Caco-2 (cell line): ENCODE measurements at regions not wholly inside any gene's neighbourhood (a gene's known extent, or its start where the extent isn't known, plus 50 kb on each side); places are given as distances from the start of the nearest gene placed in this dataset.

Source experiments
- BruUV-seq: library from RNA; stranded (reverse); fragments of 400-500 nt; replicated peaks from 2 replicates; lab custom pipeline; 2021; lab: Mats Ljungman, UMichigan
- CTCF ChIA-PET: fragments of 300-600 bp; sonication (Branson Sonifier 250); formaldehyde crosslinking; loops from one replicate; lab custom pipeline; 2022; ENCODE audit warnings: antibody characterized with exemption; lab: Charles Lee
- POLR2A ChIA-PET: fragments of 300-600 bp; sonication (Branson Sonifier 250); formaldehyde crosslinking; loops from one replicate; lab custom pipeline; 2022; ENCODE audit warnings: antibody characterized with exemption; lab: Charles Lee
- DNase-seq, 2 experiments: peaks; one replicate each; pipeline versions ENCODE4 v3.0.0 to v3.0.0-alpha.2; 2020 to 2022
- H3K27me3 ChIP-seq: replicated peaks from 2 replicates; pipeline ENCODE4 v1.6.0; 2011; ENCODE audit warnings: low read length; ENCODE audit not compliant: control insufficient read depth, insufficient read depth
- H3K36me3 ChIP-seq: 2 replicates; pipeline ENCODE4 v1.5.1; 2011; ENCODE audit warnings: low read length; ENCODE audit not compliant: control insufficient read depth, insufficient read depth
- H3K4me1 ChIP-seq: fragments of 250-450 bp; sonication (Bioruptor Pico); 2 replicates; pipeline ENCODE4 v1.5.1; 2020; ENCODE audit warnings: mild to moderate bottlenecking
- H3K4me3 ChIP-seq: 2 replicates; pipeline ENCODE4 v1.5.1; 2011; ENCODE audit warnings: low read depth, mild to moderate bottlenecking, control low read depth, low read length
- H3K9me3 ChIP-seq: fragments of 250-450 bp; sonication (Bioruptor Pico); 2 replicates; pipeline ENCODE4 v1.5.1; 2020; ENCODE audit warnings: mild to moderate bottlenecking, moderate library complexity
- H3K27ac Mint-ChIP-seq: one replicate; pipeline ENCODE4 v1.8.0; 2022; ENCODE audit warnings: mixed read lengths; ENCODE audit not compliant: unreplicated experiment
- H3K27me3 Mint-ChIP-seq: one replicate; pipeline ENCODE4 v1.8.0; 2022; ENCODE audit warnings: mixed read lengths; ENCODE audit not compliant: insufficient read depth, unreplicated experiment
- H3K36me3 Mint-ChIP-seq: one replicate; pipeline ENCODE4 v1.8.0; 2022; ENCODE audit warnings: mild to moderate bottlenecking, mixed read lengths; ENCODE audit not compliant: insufficient read depth, unreplicated experiment
- H3K4me1 Mint-ChIP-seq: one replicate; pipeline ENCODE4 v1.8.0; 2022; ENCODE audit warnings: low read depth, mixed read lengths; ENCODE audit not compliant: unreplicated experiment
- H3K4me3 Mint-ChIP-seq: one replicate; pipeline ENCODE4 v1.8.0; 2022; ENCODE audit warnings: mild to moderate bottlenecking, moderate library complexity, mixed read lengths; ENCODE audit not compliant: unreplicated experiment
- H3K9me3 Mint-ChIP-seq: one replicate; pipeline ENCODE4 v1.8.0; 2022; ENCODE audit warnings: mixed read lengths; ENCODE audit not compliant: unreplicated experiment
- CTCF ChIP-seq, 2 experiments: fragments of 200-600 bp in 1 of 2; IDR thresholded peaks; 1 replicate in 1 of 2; 2 replicates in 1 of 2; pipeline versions ENCODE4 v1.5.1 to v1.8.0; 2011 to 2022; ENCODE audit warnings: antibody characterized with exemption in 1 of 2, control low read depth in 1 of 2, inconsistent platforms in 1 of 2, low read depth in 1 of 2, low read length in 1 of 2, mild to moderate bottlenecking in 1 of 2, moderate library complexity in 1 of 2; ENCODE audit not compliant: insufficient read depth in 1 of 2, severe bottlenecking in 1 of 2, unreplicated experiment in 1 of 2
- intact Hi-C: fragments of 100-400 bp; cut with micrococcal nuclease; formaldehyde crosslinking; loops from one replicate; pipeline ENCODE4 v1.10.0; 2022; ENCODE audit not compliant: unreplicated experiment

GRCh38 chr4:183848805-183849204 lies 56.3 kb upstream of the STOX2 start:
- no peaks in the 10 kb centered on the region for H3K4me1 ChIP-seq
- no peak for DNase-seq
- no peaks in the 10 kb centered on the region for H3K36me3 ChIP-seq
- Mint-ChIP-seq H3K9me3 (peaks cover 10% of the 10 kb centered on the region), H3K27me3 (peaks cover 28% of the 10 kb centered on the region), H3K4me1 (no peaks in the 10 kb centered on the region), H3K27ac (no peak overlapping the region), H3K4me3 (no peak overlapping the region), H3K36me3 (no peaks in the 10 kb centered on the region)
- BruUV-seq = no TSS peak
- H3K27me3 ChIP-seq = no peaks in the 10 kb centered on the region
- H3K4me3 ChIP-seq = no peak overlapping the region
- CTCF ChIA-PET = no interaction called here
- no peak for TF ChIP-seq CTCF (IDR thresholded peaks at IDR 0.05; ENCODE audit: insufficient read depth in 1 of 2, low read depth in 1 of 2, low read length in 1 of 2, severe bottlenecking in 1 of 2, unreplicated experiment in 1 of 2)
- H3K9me3 ChIP-seq = no peaks in the 10 kb centered on the region; the same call in 1 of the 2 replicates
- intact Hi-C loops = no loop called here
- POLR2A ChIA-PET = no interaction called here

GRCh38 chr4:183852910-183853547 lies 52.1 kb upstream of the STOX2 start:
- Histone ChIP-seq H3K4me3 (no peak overlapping the region), H3K27me3 (no peaks in the 10 kb centered on the region), H3K36me3 (no peaks in the 10 kb centered on the region), H3K4me1 (no peaks in the 10 kb centered on the region), H3K9me3 (no peaks in the 10 kb centered on the region)
- Mint-ChIP-seq H3K36me3 (no peaks in the 10 kb centered on the region), H3K4me3 (no peak overlapping the region), H3K27ac (no peak overlapping the region), H3K4me1 (peaks cover 6% of the 10 kb centered on the region), H3K27me3 (peaks cover 30% of the 10 kb centered on the region), H3K9me3 (no peaks in the 10 kb centered on the region)
- ChIA-PET POLR2A (no interaction called here), CTCF (no interaction called here)
- no peak for DNase-seq
- no TSS peak for BruUV-seq
- TF ChIP-seq CTCF (IDR thresholded peaks at IDR 0.05; ENCODE audit: insufficient read depth in 1 of 2, low read depth in 1 of 2, low read length in 1 of 2, severe bottlenecking in 1 of 2, unreplicated experiment in 1 of 2) = no peak
- intact Hi-C loops = no loop called here

- no peaks in the 10 kb centered on the region for H3K4me1 ChIP-seq
- Mint-ChIP-seq H3K27me3 (peaks cover 27% of the 10 kb centered on the region), H3K4me1 (peaks cover 6% of the 10 kb centered on the region), H3K27ac (no peak overlapping the region), H3K9me3 (no peaks in the 10 kb centered on the region), H3K4me3 (no peak overlapping the region), H3K36me3 (no peaks in the 10 kb centered on the region)
- H3K9me3 ChIP-seq = no peaks in the 10 kb centered on the region
- POLR2A ChIA-PET = no interaction called here
- no peak for TF ChIP-seq CTCF (IDR thresholded peaks at IDR 0.05; ENCODE audit: insufficient read depth in 1 of 2, low read depth in 1 of 2, low read length in 1 of 2, severe bottlenecking in 1 of 2, unreplicated experiment in 1 of 2)
- H3K36me3 ChIP-seq = no peaks in the 10 kb centered on the region
- intact Hi-C loops = no loop called here
- no peak overlapping the region for H3K4me3 ChIP-seq
- CTCF ChIA-PET = no interaction called here
- DNase-seq = no peak
- H3K27me3 ChIP-seq = no peaks in the 10 kb centered on the region
- BruUV-seq = no TSS peak
Measured at GRCh38 chr4:183853548-183853940, 51.6 kb upstream of the STOX2 start.
